Activated T-helper 1 cell treated with anti-CD3 and anti-CD28 coated beads, Interleukin-12 subunit alpha, Interleukin-12 subunit beta, Interleukin-2, Interleukin-4 antibody, amounts not matched to agents 30 ng/mL and 10 ng/mL and 1 ng/mL, durations not matched to agents 14 hours and 24 hours and 36 hours (primary cell): ENCODE measurements at regions not wholly inside any gene's neighbourhood (a gene's known extent, or its start where the extent isn't known, plus 50 kb on each side); places are given as distances from the start of the nearest gene placed in this dataset.

Experiments
- DNase-seq: peaks from one replicate; pipeline ENCODE4 v3.0.0; 2021; ENCODE audit warnings: low spot score
- H3K27ac Mint-ChIP-seq: one replicate; pipeline ENCODE4 v1.8.0; 2021; ENCODE audit warnings: mild to moderate bottlenecking, mixed read lengths
- H3K27me3 Mint-ChIP-seq: one replicate; pipeline ENCODE4 v1.8.0; 2022; ENCODE audit warnings: mild to moderate bottlenecking, moderate library complexity, mixed read lengths; ENCODE audit not compliant: insufficient read depth
- H3K36me3 Mint-ChIP-seq: one replicate; pipeline ENCODE4 v1.8.0; 2021; ENCODE audit warnings: low read depth, mixed read lengths
- H3K4me1 Mint-ChIP-seq: one replicate; pipeline ENCODE4 v1.8.0; 2021; ENCODE audit warnings: low read depth, mixed read lengths
- H3K4me3 Mint-ChIP-seq: one replicate; pipeline ENCODE4 v1.8.0; 2021; ENCODE audit warnings: mild to moderate bottlenecking, moderate library complexity, mixed read lengths
- H3K9me3 Mint-ChIP-seq: one replicate; pipeline ENCODE4 v1.8.0; 2021; ENCODE audit warnings: mixed read lengths
- intact Hi-C: fragments of 100-400 bp; cut with micrococcal nuclease; formaldehyde crosslinking; loops from one replicate; pipeline ENCODE4 v1.15.1; 2024

DNA sequence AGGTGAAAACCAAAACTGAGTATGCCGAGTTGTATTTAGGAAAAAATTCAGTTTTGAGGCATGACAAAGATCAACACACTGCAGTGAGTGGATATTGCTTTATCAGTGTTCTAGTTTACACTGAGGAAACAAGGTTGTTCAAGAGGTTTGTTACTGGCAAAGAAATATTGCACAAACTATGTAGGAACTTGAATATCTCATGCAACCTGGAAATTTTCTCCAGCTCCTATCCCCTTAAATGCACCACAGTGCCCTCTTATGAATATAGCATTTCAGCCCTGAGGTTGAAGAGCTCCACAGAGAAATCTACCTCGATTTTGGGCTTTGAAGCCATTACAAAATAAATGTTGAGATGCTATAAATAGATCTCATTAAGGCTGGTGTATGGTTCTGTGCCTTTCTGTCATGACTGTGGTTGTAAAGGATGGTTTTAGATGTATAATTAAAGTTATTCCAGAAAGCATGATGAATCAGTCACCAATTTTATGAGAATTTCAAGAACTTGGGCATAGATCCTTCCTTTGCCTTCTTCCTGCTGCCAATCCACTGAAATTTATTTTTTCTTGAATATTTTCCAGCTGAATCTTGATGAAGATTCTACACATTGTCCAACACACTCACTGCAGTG lies 159.3 kb downstream of the SPATA31D1 start:
- DNase-seq: no peak
- H3K9me3 Mint-ChIP-seq: no peaks in the 10 kb centered on the region
- no peaks in the 10 kb centered on the region for H3K27me3 Mint-ChIP-seq
- H3K36me3 Mint-ChIP-seq: no peaks in the 10 kb centered on the region
- H3K4me1 Mint-ChIP-seq: no peaks in the 10 kb centered on the region
- no peak overlapping the region for H3K27ac Mint-ChIP-seq
- intact Hi-C loops: no loop called here
- H3K4me3 Mint-ChIP-seq: no peak overlapping the region

DNA sequence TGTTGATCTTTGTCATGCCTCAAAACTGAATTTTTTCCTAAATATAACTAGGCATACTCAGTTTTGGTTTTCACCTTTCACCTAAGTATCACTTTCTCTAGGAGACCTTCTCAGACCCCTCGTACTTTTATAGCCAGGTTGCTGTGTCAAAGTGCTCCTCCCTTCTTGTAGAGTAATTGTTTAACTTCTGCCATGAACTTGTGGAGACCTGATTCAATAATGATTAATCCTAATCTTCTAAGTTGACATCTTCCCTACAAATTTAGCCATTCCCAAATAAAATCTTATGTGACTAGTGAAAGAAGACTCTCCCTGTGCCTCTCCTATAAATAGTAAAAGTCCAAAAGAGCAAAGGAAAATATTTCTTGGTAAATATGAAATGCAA lies 159.8 kb downstream of the SPATA31D1 start:
- H3K4me3 Mint-ChIP-seq: no peak overlapping the region
- intact Hi-C loops: no loop called here
- H3K36me3 Mint-ChIP-seq: no peaks in the 10 kb centered on the region
- no peaks in the 10 kb centered on the region for H3K9me3 Mint-ChIP-seq
- H3K27me3 Mint-ChIP-seq: no peaks in the 10 kb centered on the region
- H3K27ac Mint-ChIP-seq: no peak overlapping the region
- no peak for DNase-seq
- no peaks in the 10 kb centered on the region for H3K4me1 Mint-ChIP-seq

DNA sequence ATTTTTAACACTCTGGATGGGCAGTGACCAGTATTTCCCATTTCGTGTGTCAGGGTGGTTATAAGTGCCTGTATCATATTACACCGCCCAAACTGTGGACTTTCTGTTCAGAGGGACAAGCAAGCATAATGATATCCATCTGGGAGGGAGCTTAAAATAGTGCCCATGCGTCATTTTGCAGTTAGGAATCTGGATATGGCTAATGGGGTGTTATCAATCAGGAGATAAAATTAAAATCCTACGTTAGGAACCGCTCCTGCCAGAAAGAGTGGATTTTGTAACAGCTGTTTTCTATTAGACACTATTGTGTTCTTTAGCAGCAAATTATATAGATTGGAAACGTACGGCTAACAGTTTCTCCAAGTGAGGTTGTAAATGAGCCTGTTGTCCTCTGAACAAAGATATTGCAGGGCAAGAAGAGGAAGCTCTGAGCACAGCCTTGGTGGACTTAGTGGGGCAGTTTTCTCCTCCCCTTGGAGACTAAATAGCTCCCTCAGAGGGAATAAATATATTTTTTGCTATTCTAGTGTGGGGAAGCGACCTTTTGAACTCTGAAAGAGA lies 160.4 kb downstream of the SPATA31D1 start:
- H3K4me1 Mint-ChIP-seq: no peaks in the 10 kb centered on the region
- H3K9me3 Mint-ChIP-seq: no peaks in the 10 kb centered on the region
- no peaks in the 10 kb centered on the region for H3K36me3 Mint-ChIP-seq
- DNase-seq: no peak
- H3K4me3 Mint-ChIP-seq: no peak overlapping the region
- no peaks in the 10 kb centered on the region for H3K27me3 Mint-ChIP-seq
- intact Hi-C loops: no loop called here
- no peak overlapping the region for H3K27ac Mint-ChIP-seq

DNA sequence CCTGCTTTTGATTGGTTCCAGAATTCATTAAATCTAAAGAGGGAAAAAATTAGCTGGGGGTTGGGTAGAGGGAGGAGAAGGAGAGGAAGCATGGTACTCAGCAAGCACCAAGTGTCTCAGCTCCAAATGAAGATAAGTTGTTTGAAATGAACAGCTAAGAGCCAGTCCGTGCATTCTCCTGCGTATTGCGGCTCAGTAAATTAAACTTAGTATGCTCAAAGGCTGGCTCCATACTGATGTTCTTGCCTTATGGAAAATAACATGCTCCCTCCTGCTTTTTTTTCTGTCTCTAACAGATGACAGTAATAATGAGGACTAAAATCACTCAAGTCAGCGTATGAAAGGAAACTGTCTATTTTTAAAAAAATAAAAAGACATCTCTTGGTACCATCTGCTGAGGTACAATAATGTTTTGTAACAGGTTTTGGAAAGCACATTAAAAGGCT lies 161.0 kb downstream of the SPATA31D1 start:
- H3K4me1 Mint-ChIP-seq: no peaks in the 10 kb centered on the region
- no peaks in the 10 kb centered on the region for H3K36me3 Mint-ChIP-seq
- H3K27me3 Mint-ChIP-seq: no peaks in the 10 kb centered on the region
- intact Hi-C loops: no loop called here
- H3K4me3 Mint-ChIP-seq: no peak overlapping the region
- H3K27ac Mint-ChIP-seq: no peak overlapping the region
- no peaks in the 10 kb centered on the region for H3K9me3 Mint-ChIP-seq
- DNase-seq: no peak

DNA sequence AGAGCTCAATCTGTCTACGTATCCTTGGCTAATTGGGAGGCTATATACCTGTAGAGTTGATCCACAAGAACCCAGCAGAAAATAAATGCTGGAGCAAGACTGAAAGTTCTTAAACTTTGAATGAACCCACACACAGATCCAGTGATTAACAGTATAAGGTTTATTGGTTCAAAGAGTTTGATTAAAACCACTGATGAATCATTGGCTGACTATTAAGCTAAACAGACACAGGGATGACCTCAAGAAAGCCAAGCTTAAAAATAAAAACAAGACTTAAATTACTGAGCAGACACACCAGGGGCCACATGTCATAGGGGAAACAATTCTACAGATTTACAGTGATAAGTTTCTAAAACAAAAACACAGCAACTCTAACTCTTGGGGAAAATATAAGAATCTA lies 163.6 kb downstream of the SPATA31D1 start:
- Mint-ChIP-seq H3K36me3 (no peaks in the 10 kb centered on the region), H3K27me3 (no peaks in the 10 kb centered on the region), H3K4me3 (no peak overlapping the region), H3K27ac (no peak overlapping the region), H3K4me1 (no peaks in the 10 kb centered on the region), H3K9me3 (no peaks in the 10 kb centered on the region)
- no peak for DNase-seq
- intact Hi-C loops: no loop called here

DNA sequence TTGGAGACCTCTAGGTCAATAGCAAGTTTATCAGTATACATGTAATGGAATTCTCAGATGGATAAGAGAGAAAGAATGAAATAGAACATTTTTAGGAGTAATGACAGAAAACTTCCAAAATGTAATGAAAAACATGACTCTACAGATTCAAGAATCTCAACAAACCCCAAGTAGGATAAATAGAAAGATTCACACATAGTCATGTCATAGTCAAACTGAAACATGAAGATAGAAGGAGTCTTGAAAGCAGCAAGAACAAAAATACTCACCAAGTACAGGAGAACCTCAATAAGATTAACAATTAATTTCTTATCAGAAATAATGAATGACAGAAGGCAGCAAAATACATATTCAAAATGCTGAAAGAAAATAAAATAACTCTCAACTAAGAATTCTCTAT lies 164.5 kb downstream of the SPATA31D1 start:
- Mint-ChIP-seq H3K4me3 (no peak overlapping the region), H3K27me3 (no peaks in the 10 kb centered on the region), H3K9me3 (no peaks in the 10 kb centered on the region), H3K27ac (no peak overlapping the region), H3K36me3 (no peaks in the 10 kb centered on the region), H3K4me1 (no peaks in the 10 kb centered on the region)
- DNase-seq: no peak
- intact Hi-C loops: no loop called here

DNA sequence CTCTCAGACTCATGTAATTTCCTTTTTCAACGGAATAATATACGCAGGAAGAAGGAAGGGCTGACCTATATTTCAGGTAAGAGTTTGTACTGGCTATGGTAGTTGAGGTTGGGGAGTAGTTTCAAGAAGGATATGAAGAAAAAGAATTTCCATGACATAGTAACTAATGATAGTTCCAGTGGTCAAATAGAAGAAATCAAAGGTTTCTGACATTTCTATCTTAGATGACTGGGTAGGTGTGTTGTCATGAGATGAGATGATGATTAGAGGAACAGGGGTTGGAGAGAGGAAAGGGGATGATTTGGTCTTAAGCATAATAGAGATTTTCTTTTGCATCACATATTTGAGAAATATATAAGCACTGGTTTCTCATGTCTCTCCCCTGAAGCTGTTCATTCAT lies 166.0 kb downstream of the SPATA31D1 start:
- intact Hi-C loops: no loop called here
- Mint-ChIP-seq H3K27ac (no peak overlapping the region), H3K27me3 (no peaks in the 10 kb centered on the region), H3K4me3 (no peak overlapping the region), H3K36me3 (no peaks in the 10 kb centered on the region), H3K4me1 (no peaks in the 10 kb centered on the region), H3K9me3 (no peaks in the 10 kb centered on the region)
- no peak for DNase-seq

DNA sequence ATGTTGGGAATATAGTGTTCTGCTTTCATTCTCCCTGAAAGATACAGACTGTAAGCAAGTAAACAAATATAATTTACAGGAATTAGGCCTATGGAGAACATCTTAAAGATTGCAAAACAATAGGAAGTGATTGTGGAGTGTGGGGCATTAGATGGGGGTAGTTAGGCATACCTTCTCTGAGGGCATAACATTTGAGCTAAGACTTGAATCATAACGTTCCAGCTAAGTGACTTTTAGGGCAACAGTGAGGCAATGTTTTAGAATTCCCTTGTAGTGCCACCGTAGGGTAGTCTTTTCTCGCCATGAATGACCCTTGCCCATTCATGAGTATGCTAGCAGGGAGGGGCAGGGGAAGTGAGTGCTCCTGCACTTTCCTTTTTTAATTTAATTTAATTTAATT lies 173.3 kb downstream of the SPATA31D1 start:
- intact Hi-C loops: no loop called here
- H3K36me3 Mint-ChIP-seq: no peaks in the 10 kb centered on the region

DNA sequence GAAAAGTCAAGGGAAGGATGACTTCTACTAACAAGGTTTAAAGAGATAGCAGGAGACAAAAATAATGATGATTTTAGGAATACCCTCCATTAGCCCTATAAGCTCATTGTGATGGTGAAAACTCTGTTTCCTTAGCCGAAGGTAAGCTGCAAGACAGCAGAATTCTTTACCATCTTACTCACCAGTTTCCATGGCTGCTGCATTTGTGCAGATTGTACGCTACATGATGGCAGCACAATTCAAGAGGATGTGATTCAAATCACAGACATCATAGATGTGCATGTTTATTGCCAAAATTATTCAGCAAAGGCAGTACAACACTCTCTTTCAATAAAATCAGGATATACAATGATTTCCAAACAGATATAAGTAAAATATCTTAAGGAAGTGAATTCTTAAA lies 175.6 kb downstream of the SPATA31D1 start:
- H3K27ac Mint-ChIP-seq: no peak overlapping the region
- DNase-seq: no peak
- no peaks in the 10 kb centered on the region for H3K36me3 Mint-ChIP-seq
- no peaks in the 10 kb centered on the region for H3K4me1 Mint-ChIP-seq
- H3K4me3 Mint-ChIP-seq: no peak overlapping the region
- no peaks in the 10 kb centered on the region for H3K9me3 Mint-ChIP-seq
- no peaks in the 10 kb centered on the region for H3K27me3 Mint-ChIP-seq
- intact Hi-C loops: no loop called here

More for the DNA sequence above, 173.3 kb downstream of the SPATA31D1 start:
- Mint-ChIP-seq H3K4me3 (no peak overlapping the region), H3K9me3 (no peaks in the 10 kb centered on the region), H3K27ac (no peak overlapping the region), H3K27me3 (no peaks in the 10 kb centered on the region), H3K4me1 (no peaks in the 10 kb centered on the region)
- DNase-seq: no peak

DNA sequence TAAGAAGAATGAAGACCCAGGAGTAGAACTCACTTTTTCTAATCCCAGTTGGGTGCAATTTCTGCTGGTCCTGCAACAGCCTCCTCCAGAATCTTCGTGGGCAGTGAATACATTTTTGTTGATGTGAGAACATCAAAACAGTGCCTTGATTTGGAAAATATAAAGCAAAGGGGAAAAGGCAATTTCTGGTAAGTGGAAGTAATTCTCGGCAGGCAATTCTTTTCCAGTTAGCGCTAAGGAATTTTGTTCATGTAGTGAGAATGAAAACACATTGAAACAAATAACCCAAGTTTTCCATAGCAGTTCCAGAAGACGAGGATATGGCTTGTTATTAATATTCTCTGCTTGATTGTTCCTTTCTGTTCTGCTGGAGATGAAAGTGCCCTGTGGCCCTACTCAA lies 178.7 kb downstream of the SPATA31D1 start:
- DNase-seq: no peak
- no peaks in the 10 kb centered on the region for H3K9me3 Mint-ChIP-seq
- H3K27me3 Mint-ChIP-seq: no peaks in the 10 kb centered on the region
- no peak overlapping the region for H3K4me3 Mint-ChIP-seq
- H3K27ac Mint-ChIP-seq: no peak overlapping the region
- no peaks in the 10 kb centered on the region for H3K36me3 Mint-ChIP-seq
- intact Hi-C loops: no loop called here
- H3K4me1 Mint-ChIP-seq: no peaks in the 10 kb centered on the region

DNA sequence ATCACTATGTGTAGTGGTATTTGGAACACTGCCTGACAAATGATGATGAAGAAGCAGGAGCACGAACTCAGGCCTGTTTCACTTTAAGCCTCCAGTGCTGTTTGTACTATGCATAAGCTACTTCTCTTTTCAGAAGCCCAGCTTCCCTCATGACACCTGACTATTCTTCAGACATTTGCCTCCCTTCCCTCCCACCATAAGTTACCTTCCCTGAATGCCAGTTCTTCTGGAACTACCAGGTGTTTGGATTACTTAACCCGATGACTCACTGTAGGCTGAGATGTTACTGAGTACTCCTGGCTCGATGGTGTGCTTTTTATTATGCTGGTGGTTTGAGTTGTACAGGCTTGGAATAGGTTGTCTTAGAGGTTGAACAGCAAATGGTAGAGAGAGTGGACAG lies 180.0 kb downstream of the SPATA31D1 start:
- no peak overlapping the region for H3K27ac Mint-ChIP-seq
- no peaks in the 10 kb centered on the region for H3K27me3 Mint-ChIP-seq
- no peak overlapping the region for H3K4me3 Mint-ChIP-seq
- intact Hi-C loops: no loop called here
- no peaks in the 10 kb centered on the region for H3K9me3 Mint-ChIP-seq
- no peaks in the 10 kb centered on the region for H3K36me3 Mint-ChIP-seq
- DNase-seq: no peak
- H3K4me1 Mint-ChIP-seq: no peaks in the 10 kb centered on the region

DNA sequence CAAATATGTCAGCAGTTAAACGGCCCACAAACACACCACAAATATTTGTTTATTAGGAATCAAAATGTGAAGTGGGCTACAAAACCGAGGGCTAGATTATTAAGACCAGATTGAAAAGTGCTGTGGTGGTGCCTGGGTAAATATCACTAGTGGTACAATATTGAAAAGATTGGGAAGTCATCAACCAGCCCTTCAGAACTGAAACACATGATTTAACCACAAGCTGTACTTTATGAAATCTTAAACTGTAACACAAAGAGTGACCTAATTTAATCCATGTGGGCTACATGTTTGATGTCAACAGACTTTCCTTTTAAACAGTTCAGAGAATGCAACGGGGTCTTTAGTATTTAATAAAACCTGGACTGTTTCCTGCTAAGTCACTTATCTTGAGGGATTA lies 182.3 kb downstream of the SPATA31D1 start:
- intact Hi-C loops: no loop called here
- H3K9me3 Mint-ChIP-seq: no peaks in the 10 kb centered on the region
- no peak overlapping the region for H3K4me3 Mint-ChIP-seq
- H3K27ac Mint-ChIP-seq: no peak overlapping the region
- no peaks in the 10 kb centered on the region for H3K27me3 Mint-ChIP-seq
- H3K36me3 Mint-ChIP-seq: no peaks in the 10 kb centered on the region
- DNase-seq: no peak
- H3K4me1 Mint-ChIP-seq: no peaks in the 10 kb centered on the region

DNA sequence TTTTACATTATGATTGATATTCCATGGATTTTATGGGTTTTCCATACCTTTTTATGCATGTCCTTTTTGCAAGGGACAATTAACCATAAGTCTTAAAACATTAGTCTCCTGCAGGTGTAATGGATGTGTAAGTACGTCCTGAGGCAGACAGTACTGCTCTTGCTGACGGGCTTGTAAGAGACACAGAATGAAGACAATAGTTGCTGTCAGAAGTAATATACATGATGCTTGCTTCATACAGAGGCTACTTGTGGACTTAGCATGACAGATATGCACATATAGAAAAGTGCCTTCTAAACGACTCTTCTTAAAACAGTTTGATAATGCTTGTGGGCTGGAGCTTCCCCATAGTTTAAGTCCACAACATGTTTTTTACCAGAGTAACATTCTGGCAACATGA lies 182.7 kb downstream of the SPATA31D1 start:
- H3K36me3 Mint-ChIP-seq: no peaks in the 10 kb centered on the region
- H3K27me3 Mint-ChIP-seq: no peaks in the 10 kb centered on the region
- no peaks in the 10 kb centered on the region for H3K4me1 Mint-ChIP-seq
- intact Hi-C loops: no loop called here
- H3K4me3 Mint-ChIP-seq: no peak overlapping the region
- H3K9me3 Mint-ChIP-seq: no peaks in the 10 kb centered on the region
- DNase-seq: no peak
- no peak overlapping the region for H3K27ac Mint-ChIP-seq

DNA sequence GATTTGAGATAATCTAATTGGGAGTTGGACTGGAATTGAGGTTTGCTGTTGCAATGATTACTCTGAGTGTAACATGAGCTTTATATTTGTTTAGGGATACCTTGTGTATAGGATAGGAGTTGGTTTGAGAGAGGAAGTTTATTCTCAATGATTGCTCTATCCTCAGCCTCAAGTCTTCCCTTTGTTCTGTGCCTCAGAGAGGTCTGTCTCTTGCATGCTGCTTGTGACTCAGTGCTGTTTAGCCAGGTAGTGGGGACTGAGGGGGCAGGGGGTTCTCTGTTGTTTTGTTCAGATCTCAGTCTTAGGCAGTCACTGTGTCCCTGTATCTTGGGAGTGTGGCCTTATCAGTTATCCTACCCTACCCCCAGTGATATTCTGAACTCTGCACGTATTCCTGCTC lies 192.1 kb downstream of the SPATA31D1 start:
- Mint-ChIP-seq H3K4me1 (no peaks in the 10 kb centered on the region), H3K27ac (no peak overlapping the region), H3K27me3 (no peaks in the 10 kb centered on the region), H3K9me3 (peaks cover 10% of the 10 kb centered on the region), H3K4me3 (no peak overlapping the region), H3K36me3 (no peaks in the 10 kb centered on the region)
- no peak for DNase-seq
- intact Hi-C loops: no loop called here
